Uterus (tissue), 3 donors: ENCODE measurements at regions not wholly inside any gene's neighbourhood (a gene's known extent, or its start where the extent isn't known, plus 50 kb on each side); places are given as distances from the start of the nearest gene placed in this dataset. TPM values are rescaled to one million over a fixed set of nuclear protein-coding genes. Genes with fewer than 3 reads are reported as not detected.

ENCODE experiments used
- DNase-seq, 2 donors: peaks; one replicate each; pipeline ENCODE4 v3.0.0-alpha.2; 2019 to 2020
- H3K27ac ChIP-seq, 2 donors: fragments of 200-600 bp; sonication (generic); 1 replicate in 1 of 2; 2 replicates in 1 of 2; pipeline ENCODE4 v1.5.1; 2016 to 2018
- H3K27me3 ChIP-seq, 2 donors: fragments of 200-600 bp; sonication (generic); one replicate each; pipeline ENCODE4 v1.5.1; 2018 to 2019; ENCODE audit warnings: control low read depth in 1 of 2
- H3K36me3 ChIP-seq, 2 donors: fragments of 200-600 bp; sonication (generic); one replicate each; pipeline ENCODE4 v1.5.1; 2019; ENCODE audit warnings: control low read depth in 1 of 2
- H3K4me1 ChIP-seq, 2 donors: fragments of 200-600 bp; sonication (generic); one replicate each; pipeline ENCODE4 v1.5.1; 2018 to 2019; ENCODE audit warnings: control low read depth in 1 of 2
- H3K4me3 ChIP-seq, 2 donors: fragments of 200-600 bp; sonication (generic); 1 replicate in 1 of 2; 2 replicates in 1 of 2; pipeline ENCODE4 v1.5.1; 2018 to 2019; ENCODE audit warnings: mild to moderate bottlenecking in 1 of 2
- H3K9me3 ChIP-seq, 2 donors: fragments of 200-600 bp; sonication (generic); one replicate each; pipeline ENCODE4 v1.5.1; 2019; ENCODE audit warnings: control low read depth in 1 of 2
- POLR2A ChIP-seq, 2 donors: fragments of 450-650 bp; IDR thresholded peaks; one replicate each; pipeline ENCODE4 v1.6.1; 2016; ENCODE audit warnings: antibody characterized with exemption in 2 of 2, mild to moderate bottlenecking in 1 of 2, moderate library complexity in 1 of 2
- intact Hi-C: fragments of 100-400 bp; cut with DNase I; formaldehyde crosslinking; loops from one replicate; pipeline ENCODE4 v1.15.1; 2023; ENCODE audit warnings: low total_unique reads
- small RNA-seq: library from RNA; depleted of rRNA; stranded (forward); fragments of <200 nt; gene quantifications from one replicate; pipeline ENCODE3, GENCODE V24; 2016
- TF ChIP-seq, protein P1 (sequence below), 4 experiments: fragments of 200-600 bp in 2 of 4; fragments of 450-650 bp in 2 of 4; sonication (generic) in 2 of 4; IDR thresholded peaks; one replicate each; pipeline ENCODE4 v1.5.1; 2016 to 2019; ENCODE audit warnings: antibody characterized with exemption in 4 of 4, mild to moderate bottlenecking in 2 of 4, moderate library complexity in 1 of 4
- donor health status: DM: yes; HTN: yes; CAD: no.

DNA sequence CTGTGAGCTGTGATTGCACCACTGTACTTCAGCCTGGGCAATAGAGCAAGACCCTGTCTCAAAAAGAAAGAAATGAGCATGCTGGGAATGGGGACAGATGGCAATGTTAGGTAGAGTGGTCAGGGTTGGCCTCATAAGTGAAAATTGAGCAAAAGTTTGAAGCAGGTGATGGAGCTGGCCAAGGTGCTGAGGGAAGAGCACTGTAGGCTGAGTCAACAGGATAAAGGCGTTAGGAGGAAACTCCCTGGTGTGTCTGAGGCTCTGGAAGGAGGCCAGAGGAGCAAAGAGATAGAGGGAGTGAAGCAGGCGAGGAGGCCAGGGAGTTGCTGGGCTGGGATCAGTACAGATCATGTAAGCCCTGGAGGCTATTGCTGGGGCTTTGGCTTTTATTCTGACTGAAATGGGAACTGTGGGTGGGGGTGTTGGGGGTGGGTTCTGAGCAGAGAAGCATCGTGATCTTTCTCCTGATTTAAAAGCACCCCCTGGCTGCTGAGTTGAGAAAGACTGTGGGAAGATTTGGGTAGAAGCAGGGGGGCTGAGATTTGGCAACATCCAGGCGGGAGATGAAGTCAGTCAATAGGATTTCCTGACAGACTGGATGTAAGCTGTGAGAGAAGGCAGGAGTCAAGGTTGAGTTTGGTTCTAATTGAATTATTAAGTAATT is 52.5 kb upstream of the VKORC1L1 start:
- no peak for TF ChIP-seq POLR2A (IDR thresholded peaks at IDR 0.05)
- TF ChIP-seq, protein P1, sequence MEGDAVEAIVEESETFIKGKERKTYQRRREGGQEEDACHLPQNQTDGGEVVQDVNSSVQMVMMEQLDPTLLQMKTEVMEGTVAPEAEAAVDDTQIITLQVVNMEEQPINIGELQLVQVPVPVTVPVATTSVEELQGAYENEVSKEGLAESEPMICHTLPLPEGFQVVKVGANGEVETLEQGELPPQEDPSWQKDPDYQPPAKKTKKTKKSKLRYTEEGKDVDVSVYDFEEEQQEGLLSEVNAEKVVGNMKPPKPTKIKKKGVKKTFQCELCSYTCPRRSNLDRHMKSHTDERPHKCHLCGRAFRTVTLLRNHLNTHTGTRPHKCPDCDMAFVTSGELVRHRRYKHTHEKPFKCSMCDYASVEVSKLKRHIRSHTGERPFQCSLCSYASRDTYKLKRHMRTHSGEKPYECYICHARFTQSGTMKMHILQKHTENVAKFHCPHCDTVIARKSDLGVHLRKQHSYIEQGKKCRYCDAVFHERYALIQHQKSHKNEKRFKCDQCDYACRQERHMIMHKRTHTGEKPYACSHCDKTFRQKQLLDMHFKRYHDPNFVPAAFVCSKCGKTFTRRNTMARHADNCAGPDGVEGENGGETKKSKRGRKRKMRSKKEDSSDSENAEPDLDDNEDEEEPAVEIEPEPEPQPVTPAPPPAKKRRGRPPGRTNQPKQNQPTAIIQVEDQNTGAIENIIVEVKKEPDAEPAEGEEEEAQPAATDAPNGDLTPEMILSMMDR (IDR thresholded peaks at IDR 0.05) = no peak
- no peaks in the 10 kb centered on the region for H3K4me1 ChIP-seq
- H3K4me3 ChIP-seq = no peak overlapping the region
- H3K9me3 ChIP-seq = no peaks in the 10 kb centered on the region
- no peaks in the 10 kb centered on the region for H3K27me3 ChIP-seq
- no peak for DNase-seq
- H3K27ac ChIP-seq = no peak overlapping the region
- intact Hi-C loops = no loop called here
- no peaks in the 10 kb centered on the region for H3K36me3 ChIP-seq

Small RNA genes in the stretch of these regions (small RNA-seq; reads per million reads assigned to genes)
- gene AC114501.1 (not detected), gene RNU6-912P (not detected), gene SNORA15B-2 (not detected), gene SNORA22 (not detected)
